Activated T-cell treated with anti-CD3 and anti-CD28 coated beads for 48 hours (primary cell): ENCODE measurements at regions not wholly inside any gene's neighbourhood (a gene's known extent, or its start where the extent isn't known, plus 50 kb on each side); places are given as distances from the start of the nearest gene placed in this dataset.
"Not testable (repeated sequence)": the region's sequence is repeated elsewhere in the genome, so short reads cannot be mapped to it uniquely, and the experiment has no call there.

Experiments
- DNase-seq: peaks from one replicate; pipeline ENCODE4 v3.0.0-alpha.2; 2020; ENCODE audit warnings: low read depth

DNA sequence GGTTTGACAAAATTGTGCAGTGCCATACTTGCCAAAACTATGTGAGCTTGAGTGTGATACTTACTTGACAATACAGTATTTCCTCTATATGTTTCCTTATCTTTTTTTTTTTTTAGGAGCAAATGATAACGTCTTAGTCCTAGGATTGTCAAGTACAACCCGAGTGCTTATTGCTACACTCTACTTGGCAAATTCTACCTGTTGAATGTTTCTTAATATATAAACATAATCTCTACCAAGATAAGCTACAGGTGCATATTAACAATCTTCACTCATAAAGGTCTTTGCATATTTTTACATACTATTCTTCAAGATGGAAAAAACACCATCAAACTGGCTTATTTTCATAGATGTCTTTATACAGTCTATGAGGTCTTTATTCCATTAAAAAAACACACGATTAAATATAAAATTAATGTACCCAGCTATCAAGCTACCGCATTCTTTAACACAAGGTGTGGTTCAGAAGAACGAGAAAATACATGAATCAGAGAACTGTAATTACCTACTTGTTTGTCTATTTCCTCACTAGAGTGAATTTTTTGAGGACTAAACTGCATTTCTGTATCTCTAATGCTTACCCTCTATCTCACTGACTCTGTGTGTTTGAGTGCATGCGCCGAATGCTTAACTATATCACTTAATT is 76.1 kb upstream of the PDSS1 start:
- no peak for DNase-seq

DNA sequence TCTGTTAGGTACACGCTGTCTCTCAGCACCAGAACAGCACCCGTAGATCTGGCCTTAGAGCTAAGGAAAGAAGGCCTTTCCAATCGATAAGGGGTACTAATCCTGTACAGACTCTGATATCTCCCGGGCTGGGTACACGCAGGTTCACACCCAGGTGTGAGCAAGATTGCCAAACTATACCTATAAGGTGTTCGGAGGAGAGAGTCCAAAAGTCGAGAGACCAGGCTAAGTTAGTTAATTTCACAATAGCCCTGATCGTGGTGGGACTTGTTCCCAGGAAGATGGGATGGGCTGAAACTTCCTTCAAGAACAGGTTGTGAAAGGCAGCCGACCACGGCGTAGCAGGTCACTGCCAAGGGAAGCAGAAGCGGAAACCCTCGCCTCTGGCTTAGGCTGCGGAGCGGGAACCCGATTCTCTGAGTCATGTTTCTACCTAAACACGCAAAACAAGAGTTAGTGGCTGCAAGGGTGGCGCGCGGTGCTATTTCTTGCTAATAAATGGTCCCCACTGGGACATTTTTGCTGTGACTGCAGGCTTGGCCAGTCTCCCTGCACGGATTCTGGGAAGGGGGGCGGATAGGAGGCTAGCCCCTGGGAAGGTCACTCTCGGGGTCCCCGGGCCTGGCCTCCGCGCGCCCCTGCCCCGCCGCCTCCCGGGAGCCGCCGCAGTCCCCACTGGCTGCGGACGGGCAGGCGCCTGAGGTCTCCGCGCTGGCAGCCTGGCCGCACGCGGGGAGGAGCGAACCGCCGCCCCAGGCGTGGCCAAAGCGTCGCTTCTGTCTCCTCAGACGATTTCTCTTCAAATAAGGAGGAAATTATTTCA is 75.4 kb upstream of the PDSS1 start:
- DNase-seq: peak; percentile 8

DNA sequence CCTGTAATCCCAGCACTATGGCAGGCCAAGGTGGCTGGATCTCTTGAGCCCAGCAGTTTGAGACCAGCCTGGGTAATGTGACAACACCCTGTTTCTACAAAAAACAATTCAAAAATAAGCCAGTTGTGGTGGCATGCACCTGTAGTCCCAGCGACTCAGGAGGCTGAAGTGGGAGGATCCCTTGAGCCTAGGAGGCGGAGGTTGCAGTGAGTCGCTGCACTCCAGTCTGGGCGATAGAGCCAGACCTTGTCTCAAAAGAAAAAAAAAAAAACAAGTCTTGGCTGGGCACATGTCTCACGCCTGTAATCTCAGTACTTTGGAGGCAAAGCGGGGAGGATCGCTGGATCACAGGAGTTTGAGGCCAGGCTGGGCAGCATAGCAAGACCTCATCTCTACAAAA is 74.6 kb upstream of the PDSS1 start:
- DNase-seq: no peak

GRCh38 chr10:26624006-26624405 is 73.5 kb upstream of the PDSS1 start:
- DNase-seq: no peak

- no peak for DNase-seq
These were observed 71.4 kb upstream of the PDSS1 start for GRCh38 chr10:26626066-26626465.

DNA sequence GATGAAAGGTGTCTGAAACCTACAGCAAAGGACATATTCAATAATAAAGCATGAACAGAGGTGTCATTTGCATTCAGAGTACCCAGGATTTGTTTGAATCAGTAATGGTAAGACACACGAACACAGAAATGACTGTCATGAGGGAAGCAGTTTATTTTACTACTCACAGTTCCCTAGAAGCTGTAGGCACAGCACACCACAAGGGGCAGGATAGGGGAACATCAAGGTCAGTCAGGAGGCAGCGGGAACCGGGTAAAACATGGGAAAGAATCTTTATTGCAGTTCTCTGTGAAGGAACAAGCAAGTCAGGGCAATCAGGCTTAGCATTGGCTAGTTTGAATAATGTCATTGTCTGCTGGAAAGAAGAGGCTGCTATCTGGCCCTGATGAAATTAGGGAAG is 70.2 kb upstream of the PDSS1 start:
- no peak for DNase-seq

DNA sequence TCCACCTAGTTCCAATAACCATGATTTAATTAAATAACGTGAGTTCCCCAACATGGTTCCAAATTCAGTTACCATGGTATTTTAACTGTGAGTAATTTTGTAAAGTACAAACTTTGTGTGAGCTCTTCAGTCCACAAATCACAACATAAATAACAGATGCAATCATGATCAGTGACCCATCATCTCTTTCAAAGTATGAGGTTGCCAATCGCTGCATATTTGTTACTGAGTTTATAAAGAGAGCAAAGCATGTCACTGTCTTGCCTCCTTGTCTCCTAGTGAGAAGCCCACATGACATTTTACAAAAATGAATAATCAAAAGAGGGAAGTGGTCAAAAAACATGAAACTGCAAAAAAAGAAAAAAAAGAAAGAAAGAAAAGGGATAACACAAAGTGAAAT is 69.1 kb upstream of the PDSS1 start:
- DNase-seq: no peak

GRCh38 chr10:26632171-26632570 is 65.3 kb upstream of the PDSS1 start:
- not testable (repeated sequence) for DNase-seq

GRCh38 chr10:26634111-26634510 is 63.4 kb upstream of the PDSS1 start:
- not testable (repeated sequence) for DNase-seq

- no peak for DNase-seq
These were observed 59.8 kb upstream of the PDSS1 start for GRCh38 chr10:26637521-26638275.

DNA sequence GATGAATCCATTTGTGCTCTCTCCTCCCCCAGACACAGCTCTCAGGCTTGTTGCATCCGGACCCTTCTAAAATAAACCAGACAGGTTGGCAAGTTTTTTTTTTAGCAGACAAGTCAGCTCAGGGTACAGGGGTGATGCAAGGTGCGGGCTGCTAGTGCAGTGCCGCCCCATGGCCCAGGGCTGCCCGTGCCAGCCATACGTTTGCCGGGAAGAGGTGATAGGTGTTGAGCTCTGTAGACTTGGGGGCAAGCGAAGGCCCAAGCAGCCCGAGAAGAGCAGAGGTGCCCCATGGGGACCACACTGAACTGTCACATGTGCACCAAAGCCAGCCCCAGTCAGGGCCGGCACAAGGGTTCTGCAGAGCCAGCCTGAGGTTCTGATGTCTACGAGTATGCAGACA is 57.1 kb upstream of the PDSS1 start:
- DNase-seq: no peak

- DNase-seq: no peak
These were observed 54.4 kb upstream of the PDSS1 start for GRCh38 chr10:26642896-26643653.

GRCh38 chr10:26647602-26648244 is 49.8 kb upstream of the PDSS1 start:
- DNase-seq: no peak
